C4-2B (cell line): ENCODE measurements at regions not wholly inside any gene's neighbourhood (a gene's known extent, or its start where the extent isn't known, plus 50 kb on each side); places are given as distances from the start of the nearest gene placed in this dataset.

ENCODE experiments used
- CTCF ChIP-seq: fragments of 450-650 bp; conservative IDR thresholded peaks from 2 replicates; pipeline ENCODE4 v1.5.1; 2017; ENCODE audit warnings: mild to moderate bottlenecking
- ZFX ChIP-seq: fragments of 450-650 bp; IDR thresholded peaks from 2 replicates; pipeline ENCODE4 v1.6.1; 2017

- TF ChIP-seq CTCF (no peak), ZFX (no peak)
Measured at GRCh38 chrX:113392355-113392754, 551.7 kb upstream of the AMOT start.
